ENCODE measurements at regions not wholly inside any gene's neighbourhood (a gene's known extent, or its start where the extent isn't known, plus 50 kb on each side); places are given as distances from the start of the nearest gene placed in this dataset.

DNA sequence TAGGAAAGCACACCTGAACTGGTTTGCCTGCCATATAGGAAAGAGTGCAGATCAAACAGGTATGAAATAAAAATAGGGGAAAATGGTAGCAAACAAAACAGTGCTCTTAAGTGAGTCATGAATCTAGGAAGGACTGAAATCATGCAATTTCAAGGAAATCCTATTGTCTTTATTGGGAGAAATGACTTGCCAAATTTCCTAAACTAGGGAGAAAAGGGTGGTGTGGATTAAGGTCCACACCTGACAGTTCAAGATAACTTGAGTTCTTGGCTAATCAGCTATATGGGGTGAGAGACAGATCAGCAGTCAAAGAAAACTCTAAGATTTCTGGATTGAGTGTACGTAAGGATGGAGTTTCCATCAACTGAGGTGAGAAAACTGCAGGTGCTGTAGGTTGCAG is 101.1 kb downstream of the PRKAB2 start:
- TF ChIP-seq NRF1 (conservative IDR thresholded peaks at IDR 0.05 in 1 of 2, IDR thresholded peaks at IDR 0.05 in 1 of 2) (no peak), MXI1 (IDR thresholded peaks at IDR 0.05; ENCODE audit: low read depth, low read length) (no peak), RFX1 (IDR thresholded peaks at IDR 0.05) (no peak), SMARCA4 (IDR thresholded peaks at IDR 0.05) (no peak), CHD2 (IDR thresholded peaks at IDR 0.05; ENCODE audit: low read depth, low read length) (no peak)
- TF ChIP-seq, protein P1, sequence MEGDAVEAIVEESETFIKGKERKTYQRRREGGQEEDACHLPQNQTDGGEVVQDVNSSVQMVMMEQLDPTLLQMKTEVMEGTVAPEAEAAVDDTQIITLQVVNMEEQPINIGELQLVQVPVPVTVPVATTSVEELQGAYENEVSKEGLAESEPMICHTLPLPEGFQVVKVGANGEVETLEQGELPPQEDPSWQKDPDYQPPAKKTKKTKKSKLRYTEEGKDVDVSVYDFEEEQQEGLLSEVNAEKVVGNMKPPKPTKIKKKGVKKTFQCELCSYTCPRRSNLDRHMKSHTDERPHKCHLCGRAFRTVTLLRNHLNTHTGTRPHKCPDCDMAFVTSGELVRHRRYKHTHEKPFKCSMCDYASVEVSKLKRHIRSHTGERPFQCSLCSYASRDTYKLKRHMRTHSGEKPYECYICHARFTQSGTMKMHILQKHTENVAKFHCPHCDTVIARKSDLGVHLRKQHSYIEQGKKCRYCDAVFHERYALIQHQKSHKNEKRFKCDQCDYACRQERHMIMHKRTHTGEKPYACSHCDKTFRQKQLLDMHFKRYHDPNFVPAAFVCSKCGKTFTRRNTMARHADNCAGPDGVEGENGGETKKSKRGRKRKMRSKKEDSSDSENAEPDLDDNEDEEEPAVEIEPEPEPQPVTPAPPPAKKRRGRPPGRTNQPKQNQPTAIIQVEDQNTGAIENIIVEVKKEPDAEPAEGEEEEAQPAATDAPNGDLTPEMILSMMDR (IDR thresholded peaks at IDR 0.05 in 2 of 3, conservative IDR thresholded peaks at IDR 0.05 in 1 of 3; ENCODE audit: insufficient read depth in 2 of 3, low read depth in 1 of 3, low read length in 3 of 3) = no peak
- TF ChIP-seq, protein P2, sequence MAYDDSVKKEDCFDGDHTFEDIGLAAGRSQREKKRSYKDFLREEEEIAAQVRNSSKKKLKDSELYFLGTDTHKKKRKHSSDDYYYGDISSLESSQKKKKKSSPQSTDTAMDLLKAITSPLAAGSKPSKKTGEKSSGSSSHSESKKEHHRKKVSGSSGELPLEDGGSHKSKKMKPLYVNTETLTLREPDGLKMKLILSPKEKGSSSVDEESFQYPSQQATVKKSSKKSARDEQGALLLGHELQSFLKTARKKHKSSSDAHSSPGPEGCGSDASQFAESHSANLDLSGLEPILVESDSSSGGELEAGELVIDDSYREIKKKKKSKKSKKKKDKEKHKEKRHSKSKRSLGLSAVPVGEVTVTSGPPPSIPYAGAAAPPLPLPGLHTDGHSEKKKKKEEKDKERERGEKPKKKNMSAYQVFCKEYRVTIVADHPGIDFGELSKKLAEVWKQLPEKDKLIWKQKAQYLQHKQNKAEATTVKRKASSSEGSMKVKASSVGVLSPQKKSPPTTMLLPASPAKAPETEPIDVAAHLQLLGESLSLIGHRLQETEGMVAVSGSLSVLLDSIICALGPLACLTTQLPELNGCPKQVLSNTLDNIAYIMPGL (CRISPR knock-in tag; IDR thresholded peaks at IDR 0.05) = no peak

Measured in K562 (cell line).